Stimulated activated CD4-positive, alpha-beta T cell treated with anti-CD3 and anti-CD28 coated beads, Interleukin-1b, Interleukin-23, amount 100 ng/mL, for 4 hours (primary cell): ENCODE measurements at regions not wholly inside any gene's neighbourhood (a gene's known extent, or its start where the extent isn't known, plus 50 kb on each side); places are given as distances from the start of the nearest gene placed in this dataset.

ENCODE experiments used
- DNase-seq, 2 donors: peaks; one replicate each; pipeline ENCODE4 v3.0.0-alpha.2; 2020; ENCODE audit warnings: low read depth in 2 of 2

GRCh38 chr16:73262931-73263330 is 215.0 kb upstream of the ZFHX3 start:
- no peak for DNase-seq

- no peak for DNase-seq
Observed at GRCh38 chr16:73255031-73255430, 207.1 kb upstream of the ZFHX3 start.

DNA sequence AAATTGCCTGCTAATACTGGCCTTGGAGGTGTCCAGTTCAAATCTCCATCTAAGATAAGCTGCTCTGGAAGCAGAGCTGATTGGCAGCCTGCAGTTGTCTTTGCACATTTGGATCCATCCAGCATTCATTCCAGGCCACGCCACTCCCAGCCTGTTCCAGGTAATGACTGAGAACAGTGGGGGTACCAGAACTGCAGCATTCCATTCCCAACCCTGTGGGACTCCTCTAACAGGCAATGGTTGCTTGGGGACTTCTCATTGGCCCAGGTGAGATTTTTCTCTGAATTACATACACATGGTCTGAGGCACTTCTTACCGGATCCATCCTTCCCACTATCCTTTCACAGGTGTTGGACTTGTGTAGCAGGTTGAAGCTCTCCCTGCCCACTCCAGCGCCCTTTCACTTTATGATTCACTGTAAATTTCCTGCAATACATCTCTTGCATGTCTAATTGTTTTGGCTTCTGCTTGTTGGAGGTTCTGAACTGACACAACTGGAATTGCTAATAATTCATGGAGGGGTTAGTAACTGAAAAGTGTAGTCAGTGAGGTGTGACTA is 206.1 kb upstream of the ZFHX3 start:
- no peak for DNase-seq

- DNase-seq: no peak
Observed at GRCh38 chr16:73252446-73252845, 204.5 kb upstream of the ZFHX3 start.

DNA sequence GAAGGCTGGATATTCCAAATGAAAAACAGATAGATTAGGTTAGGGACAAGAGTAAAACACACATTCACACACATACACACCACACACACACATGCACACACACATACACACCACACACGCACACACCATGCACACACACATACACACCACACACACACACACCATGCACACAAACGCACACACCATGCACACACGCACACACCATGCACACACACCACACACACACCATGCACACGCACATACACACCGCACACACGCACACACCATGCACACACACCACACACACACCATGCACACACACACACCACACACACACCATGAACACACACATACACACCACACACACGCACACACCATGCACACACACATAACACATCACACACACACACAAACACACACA is 203.7 kb upstream of the ZFHX3 start:
- no peak for DNase-seq

GRCh38 chr16:73248316-73248715 is 200.4 kb upstream of the ZFHX3 start:
- no peak for DNase-seq

DNA sequence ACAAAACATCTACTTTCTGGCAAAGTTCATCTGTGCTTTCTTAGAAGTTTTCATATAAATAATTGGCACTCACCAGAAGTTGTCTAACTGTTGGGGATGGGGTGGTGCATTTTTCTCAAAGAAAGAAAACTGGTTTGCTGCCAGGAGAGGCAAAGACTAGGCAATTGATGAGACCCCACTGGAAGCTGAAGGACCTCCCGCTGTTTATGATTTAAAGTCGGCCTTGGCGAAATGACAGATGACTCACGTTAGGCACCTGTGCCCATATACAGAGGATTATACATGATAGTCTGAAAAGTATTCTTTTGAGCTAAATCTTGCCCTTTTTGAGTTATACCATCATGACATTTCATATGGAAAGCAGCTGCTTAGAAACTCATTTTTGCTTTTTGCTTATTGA is 193.0 kb upstream of the ZFHX3 start:
- DNase-seq: no peak

- no peak for DNase-seq
Observed at GRCh38 chr16:73237601-73238000, 189.7 kb upstream of the ZFHX3 start.

DNA sequence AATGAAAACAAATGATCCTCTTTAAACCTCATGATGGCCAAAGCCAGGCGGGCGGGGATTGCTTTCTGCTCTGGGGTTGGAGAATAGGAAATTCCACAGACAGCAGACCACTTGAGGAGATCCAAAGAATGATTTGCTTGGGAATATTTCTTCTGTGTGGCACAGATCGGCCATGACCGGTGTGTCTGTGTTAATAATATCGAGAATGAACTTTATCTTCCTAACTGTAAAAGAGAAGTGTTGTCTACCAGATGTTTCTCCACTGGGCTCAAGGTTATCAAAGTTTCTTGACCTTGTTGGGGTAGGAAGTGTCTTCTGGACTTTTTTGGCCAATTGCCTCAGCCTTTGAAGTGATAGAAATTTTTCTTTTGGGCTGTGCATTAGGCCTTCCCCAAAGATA is 186.6 kb upstream of the ZFHX3 start:
- no peak for DNase-seq

GRCh38 chr16:73233846-73234424 is 186.0 kb upstream of the ZFHX3 start:
- no peak for DNase-seq

DNA sequence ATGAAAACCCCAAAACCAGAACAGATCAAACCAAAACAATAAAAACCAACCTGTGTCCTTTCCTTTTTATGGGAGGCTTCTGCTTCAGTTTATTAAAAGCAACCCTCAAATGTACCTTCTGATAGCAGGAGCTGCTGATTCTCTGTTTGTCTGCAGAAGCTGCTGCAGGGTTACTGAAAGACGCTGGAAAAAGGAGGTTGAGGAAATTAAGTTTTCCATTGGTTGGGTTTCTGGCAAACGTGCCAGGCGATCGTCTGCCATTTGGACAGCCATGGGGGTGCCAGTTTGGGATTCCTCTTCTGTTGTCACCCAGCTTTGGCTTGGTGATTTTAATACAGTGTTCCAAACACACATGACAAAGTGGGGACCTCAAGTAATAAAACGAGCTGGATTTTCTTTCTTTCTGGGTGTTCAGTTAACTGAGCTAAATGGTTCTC is 185.4 kb upstream of the ZFHX3 start:
- DNase-seq: no peak

DNA sequence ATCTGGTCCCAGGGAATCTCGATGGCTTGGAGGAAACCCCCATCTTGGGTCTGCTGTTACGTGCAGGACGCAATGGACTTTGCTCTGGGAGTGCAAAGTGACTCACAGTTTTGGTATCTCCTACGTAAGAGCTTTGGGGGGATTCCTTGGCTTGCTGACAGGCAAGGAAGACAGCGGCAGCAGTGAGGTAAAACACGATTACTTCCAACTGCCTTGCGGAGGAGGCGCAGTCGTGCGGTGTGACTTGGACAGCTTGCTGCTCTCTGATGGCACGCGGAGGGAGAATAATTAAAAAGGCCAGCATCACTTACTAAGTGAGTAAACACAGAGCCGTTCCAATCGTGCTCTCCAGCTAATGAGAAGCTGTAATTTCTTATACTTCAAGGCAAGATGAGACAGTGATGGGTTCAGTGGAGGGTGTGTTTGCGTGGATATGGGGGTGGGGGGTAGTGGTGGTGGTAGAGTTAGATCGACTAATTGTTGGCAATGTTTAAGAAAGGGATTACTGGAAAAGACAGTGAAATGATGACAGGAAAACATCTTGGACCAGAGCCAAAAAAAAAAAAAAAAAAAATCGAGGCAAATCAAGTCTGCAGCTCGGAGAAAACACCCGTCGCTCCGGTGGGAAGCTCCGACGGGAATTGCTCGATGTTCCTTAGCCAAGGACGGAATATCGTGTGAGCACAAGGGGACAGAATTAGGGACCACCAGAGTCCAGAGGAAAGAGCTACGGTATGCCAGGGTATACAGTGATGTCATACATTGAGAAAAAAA is 184.8 kb upstream of the ZFHX3 start:
- no peak for DNase-seq

- DNase-seq: no peak
Observed at GRCh38 chr16:73231944-73232554, 184.1 kb upstream of the ZFHX3 start.

- DNase-seq: no peak
Observed at GRCh38 chr16:73231379-73231778, 183.5 kb upstream of the ZFHX3 start.

- DNase-seq: no peak
Observed at GRCh38 chr16:73230651-73231050, 182.7 kb upstream of the ZFHX3 start.

GRCh38 chr16:73228649-73229048 is 180.7 kb upstream of the ZFHX3 start:
- DNase-seq: no peak

- DNase-seq: no peak
Observed at GRCh38 chr16:73226675-73227074, 178.7 kb upstream of the ZFHX3 start.

DNA sequence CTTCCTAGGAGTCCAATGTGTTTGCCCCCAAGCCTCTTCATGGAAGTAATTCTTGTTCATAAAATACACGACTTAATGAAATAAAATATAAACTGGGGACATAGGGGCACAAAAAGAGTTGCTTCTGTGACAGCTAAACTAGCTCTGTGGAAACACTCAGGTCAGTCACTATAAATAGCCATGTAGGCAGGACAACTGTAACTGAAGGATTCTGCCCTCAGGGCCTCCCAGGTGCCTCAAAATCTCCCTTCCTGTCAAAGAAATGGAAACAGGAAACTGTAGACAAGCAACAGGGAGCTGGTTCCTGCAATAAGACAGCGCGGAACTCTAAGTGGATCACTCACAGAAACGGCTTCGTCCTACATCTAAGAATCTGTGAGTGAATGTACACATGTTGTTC is 178.1 kb upstream of the ZFHX3 start:
- no peak for DNase-seq

DNA sequence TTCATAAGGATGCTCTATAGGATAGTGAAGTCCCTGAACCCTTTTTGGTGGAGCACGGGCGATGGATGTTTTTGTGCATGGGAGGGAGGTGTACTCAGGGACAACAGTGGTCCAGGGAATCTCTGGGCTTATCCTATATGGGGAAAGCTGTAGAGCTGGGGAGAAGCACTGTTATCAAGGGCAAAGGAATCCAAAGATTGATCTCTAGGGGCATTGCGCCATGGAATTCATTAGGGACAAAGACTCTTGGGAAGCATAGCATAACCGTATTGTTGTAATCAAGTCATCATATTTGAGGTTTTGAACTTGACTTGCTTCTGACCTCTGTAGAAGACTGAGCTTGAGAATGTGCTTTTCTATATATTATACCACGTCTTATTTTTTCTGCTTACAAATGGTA is 172.9 kb upstream of the ZFHX3 start:
- no peak for DNase-seq

- DNase-seq: no peak
Observed at GRCh38 chr16:73219176-73219575, 171.2 kb upstream of the ZFHX3 start.

DNA sequence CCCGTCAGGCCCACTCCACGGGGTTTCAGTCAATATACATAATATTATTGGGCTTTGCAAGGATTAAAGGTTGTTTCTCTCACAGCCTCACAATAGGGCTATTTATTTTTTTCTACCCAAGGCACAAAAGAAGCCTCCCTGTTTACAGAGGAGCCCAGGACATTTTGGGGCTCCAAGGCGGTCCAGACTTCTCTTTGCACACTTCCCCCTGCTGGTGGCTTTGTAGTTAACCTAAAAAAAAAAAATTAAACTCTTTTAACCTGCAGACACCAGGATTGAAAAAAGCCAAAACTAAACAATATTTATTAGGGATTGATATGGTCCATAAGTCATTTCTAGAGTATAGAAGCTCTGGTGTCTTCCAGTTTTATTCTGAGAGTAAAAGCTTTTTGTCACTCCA is 169.7 kb upstream of the ZFHX3 start:
- no peak for DNase-seq

DNA sequence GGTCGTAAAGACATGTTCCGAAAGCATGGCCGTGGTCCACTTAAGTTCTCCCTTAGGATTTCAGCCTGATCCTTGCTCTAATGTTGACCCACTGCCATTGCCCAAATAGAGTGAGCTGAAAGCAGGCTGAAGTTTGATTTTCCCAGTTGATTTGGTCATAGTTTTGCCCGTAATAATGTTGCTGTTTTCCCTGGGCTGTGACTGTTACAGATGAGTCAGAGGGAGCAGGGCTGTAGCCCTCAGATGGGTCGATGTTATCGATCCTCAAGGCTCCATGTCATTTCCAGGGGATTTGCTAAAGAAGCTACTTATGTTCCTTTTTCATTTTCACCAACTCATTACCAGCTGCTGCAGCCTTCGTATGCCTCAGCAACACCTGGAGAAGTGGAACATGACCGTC is 169.0 kb upstream of the ZFHX3 start:
- DNase-seq: no peak
